ENCODE measurements at regions not wholly inside any gene's neighbourhood (a gene's known extent, or its start where the extent isn't known, plus 50 kb on each side); places are given as distances from the start of the nearest gene placed in this dataset.

DNA sequence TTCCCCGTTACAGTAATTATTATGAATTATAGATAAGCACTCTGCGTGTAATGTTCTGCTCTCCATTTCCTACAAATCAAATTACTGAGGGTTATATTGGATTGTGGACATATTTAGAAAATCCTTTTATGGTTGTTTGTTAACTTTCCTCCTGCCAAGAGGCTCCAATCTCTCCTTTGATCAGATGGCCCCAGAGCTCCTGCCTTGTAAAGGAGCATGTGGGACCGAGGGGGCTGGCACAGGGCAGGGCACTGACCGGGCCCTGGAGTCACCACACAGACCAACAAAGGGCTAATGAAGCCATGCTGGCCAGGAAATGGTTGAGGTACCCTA, 415.9 kb downstream of the EFNA5 start:
- H4K5ac ChIP-seq (ENCODE audit: low read depth, low read length): no peak overlapping the region
- H2AK9ac ChIP-seq (replicated peaks; ENCODE audit: low read depth, low read length, poor library complexity): no peak overlapping the region
- H4K8ac ChIP-seq (ENCODE audit: low read depth in 2 of 2, low read length in 2 of 2): no peak overlapping the region
- H3K9me1 ChIP-seq (ENCODE audit: insufficient read depth, low read length): no peaks in the 10 kb centered on the region; the same call in 1 of the 2 replicates
- BruUV-seq (replicated peaks): no TSS peak
- no peak overlapping the region for H2BK20ac ChIP-seq (ENCODE audit: low read depth, low read length)
- H3K36me3 ChIP-seq (ENCODE audit: control insufficient read depth, insufficient read depth, low read length): no peaks in the 10 kb centered on the region
- intact Hi-C loops (cut with micrococcal nuclease) (no loop called here), in situ Hi-C loops (cut with MboI; ENCODE audit: low sequenced_read_pairs) (no loop called here), dilution Hi-C loops (cut with HindIII; ENCODE audit: low sequenced_read_pairs, unreplicated experiment) (no loop called here)
- CTCF ChIA-PET: interaction anchor here (1.1 kb wide), 1 partner anchor 19 kb away, joined by 3 read pairs; no protein-coding TSS in a partner anchor
- no peak overlapping the region for H3K4ac ChIP-seq (ENCODE audit: low read depth, low read length)
- H3K79me1 ChIP-seq (ENCODE audit: low read depth in 1 of 2, low read length in 2 of 2): no peaks in the 10 kb centered on the region
- no peak overlapping the region for H3K18ac ChIP-seq (ENCODE audit: low read depth, low read length)
- H3K27ac ChIP-seq (ENCODE audit: insufficient read depth, low read length): no peak overlapping the region
- no peak overlapping the region for H3K9ac ChIP-seq (ENCODE audit: low read depth, low read length)
- no peaks in the 10 kb centered on the region for H3K27me3 ChIP-seq (ENCODE audit: control insufficient read depth, insufficient read depth, low read length)
- H3K4me1 ChIP-seq (ENCODE audit: control insufficient read depth, insufficient read depth, low read length): no peaks in the 10 kb centered on the region; the same call in 1 of the 2 replicates
- H2BK5ac ChIP-seq (ENCODE audit: low read depth, low read length, poor library complexity, severe bottlenecking): no peak overlapping the region
- no CpG with 5 or more reads among the region's 4 CpGs for WGBS, 2 experiments (ENCODE audit: extremely low coverage in 2 of 2, insufficient read length in 1 of 2)
- no peak overlapping the region for H3K4me3 ChIP-seq (ENCODE audit: insufficient read depth, low read depth, low read length)
- H3K56ac ChIP-seq (ENCODE audit: extremely low read depth, insufficient read depth, low read length): no peak overlapping the region
- no peak for TF ChIP-seq CTCF (conservative IDR thresholded peaks at IDR 0.05; ENCODE audit: low read depth, low read length)
- no peak for TF ChIP-seq MAFK (IDR thresholded peaks at IDR 0.05; ENCODE audit: low read depth, low read length)
- TF ChIP-seq BHLHE40 (IDR thresholded peaks at IDR 0.05; ENCODE audit: low read depth, low read length): no peak
- TF ChIP-seq NFE2L2 (IDR thresholded peaks at IDR 0.05; ENCODE audit: low read depth, low read length): no peak
- no peak for TF ChIP-seq CEBPB (IDR thresholded peaks at IDR 0.05; ENCODE audit: low read depth, low read length)
- no peak for TF ChIP-seq RCOR1 (IDR thresholded peaks at IDR 0.05; ENCODE audit: insufficient replicate concordance, low read length)
- TF ChIP-seq FOS (IDR thresholded peaks at IDR 0.05; ENCODE audit: low read depth, low read length): no peak
- no peak for TF ChIP-seq RFX5 (IDR thresholded peaks at IDR 0.05; ENCODE audit: low read depth, low read length)
- TF ChIP-seq MAZ (IDR thresholded peaks at IDR 0.05; ENCODE audit: borderline replicate concordance, low read depth, low read length): no peak
- TF ChIP-seq ELK1 (IDR thresholded peaks at IDR 0.05; ENCODE audit: borderline replicate concordance, low read depth, low read length): no peak
- TF ChIP-seq POLR2A (IDR thresholded peaks at IDR 0.05; ENCODE audit: low read depth, low read length): no peak
- TF ChIP-seq CHD1 (IDR thresholded peaks at IDR 0.05; ENCODE audit: low read depth, low read length): no peak
- no peak for TF ChIP-seq SMC3 (IDR thresholded peaks at IDR 0.05; ENCODE audit: low read depth, low read length)
- no peak for TF ChIP-seq USF2 (IDR thresholded peaks at IDR 0.05; ENCODE audit: low read depth, low read length)
- no peak for TF ChIP-seq RAD21 (IDR thresholded peaks at IDR 0.05; ENCODE audit: low read length)
- TF ChIP-seq MXI1 (IDR thresholded peaks at IDR 0.05; ENCODE audit: borderline replicate concordance, low read depth, low read length): no peak
- no peak overlapping the region for H4K91ac ChIP-seq (ENCODE audit: insufficient read depth, low read depth, low read length)
- no peak overlapping the region for H2BK15ac ChIP-seq (ENCODE audit: low read depth, low read length)
- no peaks in the 10 kb centered on the region for H3K9me3 ChIP-seq (ENCODE audit: control insufficient read depth, insufficient read depth, low read length)
- H4K20me1 ChIP-seq (ENCODE audit: insufficient read depth, low read length): no peaks in the 10 kb centered on the region
- no peak overlapping the region for H2AFZ ChIP-seq (replicated peaks; ENCODE audit: low read length, poor library complexity)
- H3K23ac ChIP-seq (ENCODE audit: low read depth, low read length): no peak overlapping the region
- no peak overlapping the region for H3K14ac ChIP-seq (replicated peaks; ENCODE audit: low read depth, low read length)
- H3K4me2 ChIP-seq (ENCODE audit: low read depth, low read length): no peak overlapping the region
- H2AK5ac ChIP-seq (ENCODE audit: low read depth, low read length): no peak overlapping the region
- H2BK120ac ChIP-seq (ENCODE audit: low read depth, low read length): no peak overlapping the region
- ATAC-seq (ENCODE audit: low read depth): no peak
- no peak for DNase-seq
- POLR2A ChIA-PET (ENCODE audit: unreplicated experiment): no interaction called here

Measured in IMR-90 (cell line).